GM12878 (cell line): ENCODE measurements at regions not wholly inside any gene's neighbourhood (a gene's known extent, or its start where the extent isn't known, plus 50 kb on each side); places are given as distances from the start of the nearest gene placed in this dataset.

ENCODE experiments used
- ATF2 ChIP-seq: IDR thresholded peaks from 2 replicates; pipeline ENCODE4 v1.6.1; 2012; ENCODE audit warnings: low read length, inconsistent platforms
- CEBPB ChIP-seq, 2 experiments: fragments of 150-350 bp in 1 of 2; IDR thresholded peaks; 2 replicates each; pipeline ENCODE4 v1.6.1; 2012 to 2014; ENCODE audit warnings: low read depth in 2 of 2, low read length in 2 of 2, borderline replicate concordance in 1 of 2, inconsistent platforms in 1 of 2
- CTCF ChIP-seq, 3 experiments: IDR thresholded peaks in 2 of 3; conservative IDR thresholded peaks in 1 of 3; 2 replicates each; pipeline ENCODE4 v1.5.1; 2011; ENCODE audit warnings: low read depth in 3 of 3, low read length in 3 of 3, mild to moderate bottlenecking in 3 of 3, control low read depth in 2 of 3, moderate library complexity in 2 of 3, inconsistent platforms in 1 of 3, mixed read lengths in 1 of 3; ENCODE audit not compliant: control insufficient read depth in 2 of 3, insufficient read depth in 1 of 3; ENCODE audit errors: extremely low read depth in 1 of 3
- GABPA ChIP-seq: IDR thresholded peaks from 2 replicates; pipeline ENCODE4 v1.6.1; 2014; ENCODE audit warnings: antibody characterized with exemption, low read depth, mild to moderate bottlenecking, inconsistent platforms
- JUND ChIP-seq: IDR thresholded peaks from 2 replicates; pipeline ENCODE4 v1.6.1; 2012; ENCODE audit warnings: low read depth, mild to moderate bottlenecking, low read length, improper control_type of control experiment, moderate library complexity
- POLR2AphosphoS5 ChIP-seq: IDR thresholded peaks from 2 replicates; pipeline ENCODE4 v1.6.1; 2011; ENCODE audit warnings: mild to moderate bottlenecking, low read length, inconsistent platforms
- RAD51 ChIP-seq: fragments of 450-650 bp; IDR thresholded peaks from 2 replicates; pipeline ENCODE4 v1.6.1; 2016; ENCODE audit warnings: moderate library complexity, mild to moderate bottlenecking, inconsistent platforms
- RFX5 ChIP-seq: IDR thresholded peaks from 2 replicates; pipeline ENCODE4 v1.6.1; 2011; ENCODE audit warnings: low read depth, low read length, improper control_type of control experiment
- SIX5 ChIP-seq: IDR thresholded peaks from 2 replicates; pipeline ENCODE4 v1.6.1; 2011; ENCODE audit warnings: mild to moderate bottlenecking, low read depth, low read length, moderate library complexity; ENCODE audit not compliant: severe bottlenecking
- TBL1XR1 ChIP-seq: IDR thresholded peaks from 2 replicates; pipeline ENCODE4 v1.6.1; 2012; ENCODE audit warnings: low read depth, low read length, improper control_type of control experiment
- USF2 ChIP-seq: IDR thresholded peaks from 2 replicates; pipeline ENCODE4 v1.6.1; 2011; ENCODE audit warnings: low read depth, low read length, improper control_type of control experiment, borderline replicate concordance
- ZBTB11 ChIP-seq: fragments of 450-650 bp; formaldehyde crosslinking; IDR thresholded peaks from 2 replicates; pipeline ENCODE4 v1.5.0; 2022; ENCODE audit warnings: mild to moderate bottlenecking, missing genetic modification characterization
- ZZZ3 ChIP-seq: IDR thresholded peaks from 2 replicates; pipeline ENCODE4 v1.6.1; 2011; ENCODE audit warnings: low read depth; ENCODE audit not compliant: control insufficient read depth, insufficient read length

- TF ChIP-seq SIX5 (no peak), RFX5 (no peak), ZBTB11 (CRISPR knock-in tag) (no peak), CEBPB (IDR thresholded peaks at IDR 0.05; ENCODE audit: borderline replicate concordance in 1 of 2, low read depth in 2 of 2, low read length in 2 of 2) (no peak), USF2 (no peak), GABPA (no peak), RAD51 (no peak), ATF2 (no peak), POLR2AphosphoS5 (no peak), CTCF (IDR thresholded peaks at IDR 0.05 in 2 of 3, conservative IDR thresholded peaks at IDR 0.05 in 1 of 3; ENCODE audit: control insufficient read depth in 2 of 3, extremely low read depth in 1 of 3, insufficient read depth in 1 of 3, low read depth in 3 of 3, low read length in 3 of 3) (no peak), TBL1XR1 (no peak), ZZZ3 (no peak), JUND (no peak)
Measured at GRCh38 chr3:107110596-107111305, 266.5 kb upstream of the CCDC54 start.
